GM10266 (cell line): ENCODE measurements at regions not wholly inside any gene's neighbourhood (a gene's known extent, or its start where the extent isn't known, plus 50 kb on each side); places are given as distances from the start of the nearest gene placed in this dataset.

Source experiments
- DNase-seq: peaks from one replicate; pipeline ENCODE4 v3.0.0; 2012; ENCODE audit errors: extremely low spot score
- CTCF ChIP-seq: IDR thresholded peaks from 2 replicates; pipeline ENCODE4 v1.5.1; 2012; ENCODE audit warnings: mild to moderate bottlenecking, low read depth; ENCODE audit not compliant: control insufficient read depth, insufficient read depth; ENCODE audit errors: missing control alignments

DNA sequence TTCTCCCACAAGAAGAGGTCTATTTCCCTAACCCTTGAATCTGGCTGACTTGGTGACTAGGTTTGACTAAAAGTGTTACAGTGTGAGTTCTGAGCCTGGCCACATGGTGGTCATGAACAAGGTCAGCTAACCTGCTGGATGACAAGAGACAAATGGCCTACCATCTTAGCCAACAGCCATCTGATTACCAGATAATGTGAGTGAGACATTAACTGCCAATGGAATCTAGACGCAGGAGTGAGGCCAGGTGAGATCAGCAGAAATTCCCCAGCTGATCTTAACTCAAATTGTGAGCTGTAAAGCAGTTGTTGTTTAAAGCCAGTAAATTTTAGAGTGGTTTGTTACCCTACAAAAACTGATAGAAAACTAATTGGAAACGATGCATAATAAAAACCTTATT lies 320.0 kb downstream of the BRINP2 start:
- TF ChIP-seq CTCF = no peak

DNA sequence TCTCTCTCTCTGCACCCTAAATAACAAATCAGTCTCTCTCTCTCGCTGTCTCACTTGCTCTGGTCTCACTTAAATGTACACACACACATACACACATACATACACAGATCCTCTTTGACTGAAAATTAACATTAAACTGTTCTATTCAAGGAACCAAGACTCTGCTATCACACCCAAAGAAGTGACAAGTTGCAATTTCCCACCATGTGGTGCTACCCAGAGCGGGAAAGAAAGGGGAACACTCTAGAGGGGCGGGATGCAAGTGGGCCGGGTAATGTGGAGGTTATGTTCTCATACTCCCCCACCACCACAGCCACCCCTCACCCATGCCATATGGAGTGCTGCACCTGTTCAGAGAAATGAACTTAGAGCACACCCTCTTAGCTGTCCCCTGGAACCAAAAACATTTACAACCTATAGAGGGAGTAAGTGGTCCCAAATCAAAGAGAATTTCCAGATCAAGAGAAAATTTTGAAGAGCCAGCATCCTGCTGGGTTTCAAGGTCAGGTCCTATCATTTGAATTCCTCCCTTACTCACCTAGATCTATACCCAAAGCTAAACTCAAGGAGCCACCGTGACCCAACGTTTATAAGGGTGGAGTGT lies 319.4 kb downstream of the BRINP2 start:
- TF ChIP-seq CTCF = no peak
- no peak for DNase-seq

More for the DNA sequence above, 320.0 kb downstream of the BRINP2 start:
- DNase-seq = no peak

- DNase-seq = no peak
- no peak for TF ChIP-seq CTCF
Observed at GRCh38 chr1:177488722-177489121, 318.0 kb downstream of the BRINP2 start.

- DNase-seq = no peak
- TF ChIP-seq CTCF = no peak
Observed at GRCh38 chr1:177487481-177487880, 316.7 kb downstream of the BRINP2 start.

- no peak for TF ChIP-seq CTCF
- no peak for DNase-seq
Observed at GRCh38 chr1:177480741-177481305, 310.1 kb downstream of the BRINP2 start.

GRCh38 chr1:177479600-177479999 lies 308.8 kb downstream of the BRINP2 start:
- TF ChIP-seq CTCF = no peak
- DNase-seq = no peak

DNA sequence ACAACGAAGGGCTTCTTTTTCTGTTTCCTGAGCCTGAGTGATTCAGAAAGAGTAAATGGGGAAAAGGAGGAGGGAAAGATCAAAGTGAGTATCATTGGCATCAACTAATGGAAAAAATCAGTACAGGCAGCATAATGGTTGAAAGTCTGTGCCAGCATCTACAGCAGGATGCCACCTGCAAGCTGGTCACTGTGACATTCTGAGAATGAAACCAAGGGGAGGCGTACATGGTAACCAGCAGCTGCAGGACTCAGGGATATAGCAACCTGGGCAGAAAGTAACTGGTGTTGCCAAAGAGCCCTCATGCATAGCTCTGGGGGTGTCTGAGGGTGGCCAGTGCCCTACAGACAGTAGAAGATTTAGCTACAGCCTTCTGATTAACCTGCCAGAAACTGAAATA lies 305.9 kb downstream of the BRINP2 start:
- no peak for TF ChIP-seq CTCF

More for the DNA sequence above, 305.9 kb downstream of the BRINP2 start:
- no peak for DNase-seq
